IPS DF 6.9 (cell line): ENCODE measurements at regions not wholly inside any gene's neighbourhood (a gene's known extent, or its start where the extent isn't known, plus 50 kb on each side); places are given as distances from the start of the nearest gene placed in this dataset.
"Not testable (repeated sequence)": the region's sequence is repeated elsewhere in the genome, so short reads cannot be mapped to it uniquely, and the experiment has no call there.

Experiments used
- DNase-seq: peaks from one replicate; pipeline ENCODE4 v3.0.0-alpha.2; 2013; ENCODE audit warnings: low read depth, low spot score
- H3K27ac ChIP-seq: one replicate; pipeline ENCODE4 v1.5.1; 2013; ENCODE audit warnings: low read length, control low read depth
- H3K27me3 ChIP-seq: 2 replicates; pipeline ENCODE4 v1.6.1; 2013; ENCODE audit warnings: mild to moderate bottlenecking, low read length; ENCODE audit not compliant: control insufficient read depth, insufficient read depth
- H3K36me3 ChIP-seq: 2 replicates; pipeline ENCODE4 v1.6.1; 2013; ENCODE audit warnings: low read length; ENCODE audit not compliant: control insufficient read depth, insufficient read depth
- H3K4me1 ChIP-seq: 2 replicates; pipeline ENCODE4 v1.6.1; 2013; ENCODE audit warnings: low read length; ENCODE audit not compliant: control insufficient read depth, insufficient read depth
- H3K4me3 ChIP-seq: 2 replicates; pipeline ENCODE4 v1.5.1; 2013; ENCODE audit warnings: mild to moderate bottlenecking, low read length
- H3K9me3 ChIP-seq: 2 replicates; pipeline ENCODE4 v1.6.1; 2013; ENCODE audit warnings: low read length, inconsistent platforms; ENCODE audit not compliant: control insufficient read depth, insufficient read depth
- WGBS: extraction: QIAGEN DNeasy Blood & Tissue Kit; methylation state at CpG from one replicate; pipeline ENCODE4 v1.1.7; 2013; ENCODE audit warnings: mixed read lengths, missing lambda C conversion rate; ENCODE audit not compliant: insufficient read length, insufficient coverage; 5-methylcytosine and 5-hydroxymethylcytosine counted together

DNA sequence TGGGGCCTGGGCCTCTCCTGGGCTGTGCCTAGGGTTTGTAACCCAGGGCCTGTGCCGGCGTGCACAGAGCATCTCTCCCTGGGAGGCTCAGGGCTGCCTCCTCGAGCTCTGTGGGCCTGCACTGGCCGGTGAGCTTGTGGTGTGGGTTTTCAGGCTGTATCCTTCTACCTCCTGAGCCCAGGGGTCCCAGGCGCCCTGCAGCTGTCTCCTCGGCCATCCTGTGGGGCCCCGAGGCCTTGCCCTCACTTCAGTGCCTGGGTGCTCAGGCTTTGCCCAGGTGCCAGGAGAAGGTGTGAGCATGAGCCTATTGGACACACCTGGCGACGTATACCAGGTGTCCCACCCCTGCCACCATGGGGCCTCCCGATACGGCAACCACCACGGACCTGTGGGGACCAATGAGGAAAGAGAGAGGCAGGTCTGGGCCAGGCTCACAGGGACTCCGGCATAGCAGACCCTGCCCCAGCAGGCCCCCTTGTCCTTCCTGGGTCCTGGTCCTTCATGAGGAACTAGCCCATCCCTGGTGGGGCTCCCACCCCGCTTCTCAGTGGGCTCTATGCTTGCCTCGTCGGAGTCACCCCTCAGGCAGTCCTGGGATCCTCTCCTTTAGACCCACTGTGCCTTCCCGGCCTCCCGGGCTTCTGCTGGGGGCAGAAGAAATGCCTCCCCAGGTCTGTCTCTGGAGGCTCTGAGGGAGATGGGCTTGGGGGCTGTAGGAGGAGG is 400.2 kb downstream of the TMEM121 start:
- no peaks in the 10 kb centered on the region for H3K4me1 ChIP-seq
- DNase-seq = no peak
- no peaks in the 10 kb centered on the region for H3K27me3 ChIP-seq
- WGBS = no CpG with 5 or more reads among the region's 18 CpGs
- H3K4me3 ChIP-seq = no peak overlapping the region
- H3K27ac ChIP-seq = no peak overlapping the region
- peaks cover 25% of the 10 kb centered on the region for H3K9me3 ChIP-seq
- H3K36me3 ChIP-seq = no peaks in the 10 kb centered on the region

DNA sequence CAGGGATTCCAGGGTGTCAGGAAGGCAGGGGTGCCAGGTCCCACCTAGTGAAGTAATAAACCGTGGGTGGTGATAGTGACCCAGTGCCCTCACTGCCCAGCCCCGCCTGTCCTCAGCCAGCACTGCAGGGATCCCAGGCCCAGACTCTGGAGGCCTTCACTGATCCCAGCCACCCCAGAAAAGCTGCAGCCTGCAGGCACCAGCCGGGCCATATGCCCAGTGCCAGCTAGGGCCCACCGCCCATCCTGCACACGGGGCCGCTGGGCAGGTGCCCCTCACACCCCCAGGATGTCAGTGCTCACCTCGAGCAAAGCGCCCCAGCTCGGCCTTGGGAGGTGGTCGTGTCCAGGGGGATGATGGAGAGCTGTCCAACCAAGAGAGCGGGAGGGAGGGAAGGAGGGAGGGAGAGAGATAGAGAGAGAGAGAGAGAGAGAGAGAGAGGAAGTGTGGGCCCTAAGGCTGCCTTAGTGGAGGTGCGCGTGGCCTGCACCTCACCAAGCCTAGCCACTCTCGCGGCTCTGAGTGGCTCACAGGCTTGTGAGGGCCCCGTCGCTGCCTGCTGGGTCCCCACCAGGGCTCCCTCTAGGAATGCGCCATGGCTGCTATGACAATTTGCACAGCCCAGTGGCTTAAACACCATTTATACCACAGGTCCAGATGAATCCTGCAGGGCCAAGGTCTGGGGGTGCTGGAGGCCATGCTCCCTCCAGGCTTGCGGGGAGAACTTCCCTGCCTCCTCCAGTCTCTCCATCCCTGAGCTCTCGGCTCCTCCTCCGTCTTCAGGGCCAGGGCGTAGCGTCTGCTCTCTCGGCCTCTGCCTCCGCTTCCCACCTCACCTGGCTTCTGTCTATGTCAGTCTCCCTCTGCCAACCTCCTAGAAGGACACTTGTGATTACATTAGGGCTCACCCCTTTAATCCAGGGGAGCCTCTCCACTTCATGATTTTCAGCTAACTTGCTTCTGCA is 401.0 kb downstream of the TMEM121 start:
- DNase-seq = no peak
- Histone ChIP-seq H3K27ac (no peak overlapping the region), H3K36me3 (no peaks in the 10 kb centered on the region), H3K4me3 (no peak overlapping the region), H3K27me3 (no peaks in the 10 kb centered on the region), H3K9me3 (peaks cover 21% of the 10 kb centered on the region), H3K4me1 (no peaks in the 10 kb centered on the region)
- no CpG with 5 or more reads among the region's 25 CpGs for WGBS

- H3K4me3 ChIP-seq, H3K27me3 ChIP-seq, DNase-seq, H3K27ac ChIP-seq, H3K36me3 ChIP-seq, H3K4me1 ChIP-seq: not testable (repeated sequence)
- WGBS = no CpG with 5 or more reads among the region's 23 CpGs
- H3K9me3 ChIP-seq = peaks cover 23% of the 10 kb centered on the region
Measured at GRCh38 chr14:105928171-105929111, 402.1 kb downstream of the TMEM121 start.

- no peak for DNase-seq
- WGBS = no CpG with 5 or more reads among the region's 14 CpGs
- no peaks in the 10 kb centered on the region for H3K27me3 ChIP-seq
- H3K9me3 ChIP-seq = peaks cover 20% of the 10 kb centered on the region
- H3K27ac ChIP-seq = no peak overlapping the region
- H3K4me3 ChIP-seq = no peak overlapping the region
- H3K4me1 ChIP-seq = no peaks in the 10 kb centered on the region
- H3K36me3 ChIP-seq = no peaks in the 10 kb centered on the region
Measured at GRCh38 chr14:105929327-105930081, 403.1 kb downstream of the TMEM121 start.

DNA sequence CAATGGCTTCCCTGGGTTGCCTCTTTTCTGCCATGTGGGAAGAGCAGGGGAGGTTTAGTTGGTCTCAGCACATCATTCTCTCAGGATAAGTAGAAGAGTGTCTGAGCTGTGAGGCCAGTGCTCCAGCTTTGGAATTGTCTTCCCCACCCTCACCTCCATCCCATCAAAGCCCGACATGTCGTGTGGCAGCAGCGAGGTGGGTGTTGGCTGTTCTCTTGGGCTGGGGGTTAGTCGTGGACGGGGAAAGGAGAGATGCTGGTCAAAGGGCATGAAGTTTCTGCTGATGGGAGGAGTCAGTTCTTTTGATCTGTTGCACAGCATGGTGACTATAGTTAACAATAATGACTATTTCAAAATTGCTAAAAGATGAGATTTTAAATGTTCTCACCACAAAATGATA is 404.2 kb downstream of the TMEM121 start:
- Histone ChIP-seq H3K9me3 (peaks cover 20% of the 10 kb centered on the region), H3K36me3 (no peaks in the 10 kb centered on the region), H3K4me1 (no peaks in the 10 kb centered on the region), H3K27me3 (no peaks in the 10 kb centered on the region), H3K4me3 (no peak overlapping the region), H3K27ac (no peak overlapping the region)
- WGBS = no CpG with 5 or more reads among the region's 5 CpGs
- DNase-seq = no peak

DNA sequence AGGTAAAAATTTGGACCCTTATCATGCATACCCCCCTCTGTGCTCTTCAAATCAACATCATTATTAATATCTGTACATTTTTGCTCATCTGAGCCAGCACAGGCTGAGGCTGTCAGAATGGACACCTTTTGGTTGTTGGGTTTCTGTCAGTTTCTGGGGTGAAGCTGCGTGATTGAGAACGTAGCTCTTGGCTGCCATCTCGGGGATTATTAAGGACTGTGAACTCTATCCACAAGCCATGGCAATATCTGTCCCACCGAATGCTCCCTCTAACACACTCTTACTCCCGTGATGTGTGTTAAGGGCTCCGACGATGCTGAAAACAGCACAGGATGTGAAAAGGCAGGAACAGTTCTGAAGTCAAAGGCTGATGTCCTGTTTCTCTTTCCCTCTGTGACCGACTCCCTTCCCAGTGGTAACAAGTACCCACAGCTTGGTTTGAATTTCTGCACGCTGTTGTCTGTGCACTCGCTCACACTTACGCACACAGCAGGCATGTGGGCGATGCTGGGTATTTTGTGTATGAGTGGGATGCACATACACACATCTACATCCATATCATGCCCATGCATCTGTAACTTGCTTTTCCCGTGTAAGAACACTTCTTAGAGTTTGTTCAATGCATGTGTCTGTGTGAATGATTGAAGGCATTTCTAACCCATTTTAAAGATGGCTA is 405.6 kb downstream of the TMEM121 start:
- DNase-seq = no peak

DNA sequence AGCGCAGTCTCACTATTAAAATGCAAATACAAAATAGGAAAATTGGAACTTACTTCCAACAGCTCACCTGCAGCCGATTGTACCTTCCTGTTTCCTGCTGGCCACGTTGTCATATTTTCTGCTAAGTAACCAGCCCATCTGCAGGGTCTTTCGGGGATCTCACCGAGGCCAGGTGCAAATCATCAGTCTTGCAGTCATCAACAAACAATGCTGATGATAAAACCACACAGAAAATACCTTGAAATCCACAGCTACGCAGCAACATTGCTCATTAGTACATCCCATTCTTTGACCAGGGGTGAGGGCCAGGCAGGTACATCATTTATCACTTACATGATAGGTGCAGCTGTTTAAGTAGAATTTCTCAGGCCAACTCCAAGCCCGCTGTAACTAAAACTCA is 406.9 kb downstream of the TMEM121 start:
- DNase-seq = no peak
- H3K4me1 ChIP-seq = no peaks in the 10 kb centered on the region
- WGBS = no CpG with 5 or more reads among the region's 7 CpGs
- no peak overlapping the region for H3K27ac ChIP-seq
- H3K9me3 ChIP-seq = peaks cover 28% of the 10 kb centered on the region
- no peaks in the 10 kb centered on the region for H3K36me3 ChIP-seq
- H3K27me3 ChIP-seq = no peaks in the 10 kb centered on the region
- no peak overlapping the region for H3K4me3 ChIP-seq

More for the DNA sequence above, 405.6 kb downstream of the TMEM121 start:
- no peaks in the 10 kb centered on the region for H3K36me3 ChIP-seq
- no CpG with 5 or more reads among the region's 13 CpGs for WGBS
- no peak overlapping the region for H3K27ac ChIP-seq
- H3K27me3 ChIP-seq = no peaks in the 10 kb centered on the region
- no peaks in the 10 kb centered on the region for H3K4me1 ChIP-seq
- peaks cover 20% of the 10 kb centered on the region for H3K9me3 ChIP-seq
- H3K4me3 ChIP-seq = no peak overlapping the region

- H3K9me3 ChIP-seq = peaks cover 25% of the 10 kb centered on the region
- no peak overlapping the region for H3K4me3 ChIP-seq
- H3K27ac ChIP-seq = no peak overlapping the region
- WGBS = no CpG with 5 or more reads among the region's 3 CpGs
- no peaks in the 10 kb centered on the region for H3K27me3 ChIP-seq
- no peak for DNase-seq
- H3K4me1 ChIP-seq = no peaks in the 10 kb centered on the region
- no peaks in the 10 kb centered on the region for H3K36me3 ChIP-seq
Measured at GRCh38 chr14:105935384-105935783, 409.0 kb downstream of the TMEM121 start.

DNA sequence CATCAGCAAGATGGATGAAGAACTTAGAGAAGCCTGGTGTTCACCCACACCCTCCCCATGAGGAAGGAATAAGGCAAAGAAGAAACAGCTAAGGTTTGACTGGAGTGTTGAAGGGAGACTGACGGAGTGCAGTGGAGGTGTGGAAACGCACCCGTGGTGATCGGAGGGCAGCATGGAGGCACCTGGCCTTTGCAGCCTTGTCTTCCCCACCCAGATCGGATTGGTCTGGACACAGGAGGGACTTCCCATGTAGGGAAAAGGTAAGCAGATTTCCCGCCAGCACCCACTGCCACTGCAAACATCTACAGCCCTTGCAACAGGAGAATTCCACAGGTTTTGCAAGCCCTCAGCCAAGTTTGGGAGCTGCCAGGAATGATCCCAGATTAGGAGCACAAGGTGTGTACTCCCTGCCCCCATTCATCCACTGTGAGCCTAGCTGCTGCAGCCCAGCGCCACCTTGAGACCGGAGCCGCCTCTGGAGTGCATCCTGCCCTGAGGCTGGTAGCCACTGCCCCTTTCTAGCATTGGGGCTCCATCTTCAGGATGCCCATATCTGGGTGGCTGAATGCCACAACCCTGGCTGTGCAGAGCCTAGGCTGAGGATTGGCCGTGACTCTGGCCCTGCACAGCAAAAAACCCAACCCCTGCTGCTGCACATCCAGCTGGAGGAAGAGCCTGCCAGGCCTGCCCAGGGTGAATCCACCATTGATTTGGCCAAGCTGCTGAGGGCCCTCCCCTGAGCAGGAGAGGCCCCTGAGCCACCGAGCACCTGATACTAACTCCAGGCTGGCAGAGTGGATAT is 411.1 kb downstream of the TMEM121 start:
- Histone ChIP-seq H3K4me3 (no peak overlapping the region), H3K9me3 (peaks cover 39% of the 10 kb centered on the region), H3K36me3 (no peaks in the 10 kb centered on the region), H3K27me3 (no peaks in the 10 kb centered on the region), H3K27ac (no peak overlapping the region), H3K4me1 (no peaks in the 10 kb centered on the region)
- no CpG with 5 or more reads among the region's 11 CpGs for WGBS
- DNase-seq = no peak
